ENCODE measurements at regions not wholly inside any gene's neighbourhood (a gene's known extent, or its start where the extent isn't known, plus 50 kb on each side); places are given as distances from the start of the nearest gene placed in this dataset.
"Not testable (repeated sequence)": the region's sequence is repeated elsewhere in the genome, so short reads cannot be mapped to it uniquely, and the experiment has no call there.

- DNase-seq, result not testable (repeated sequence)
These were observed 135.5 kb upstream of the PROKR2 start for GRCh38 chr20:5452286-5452685.

DNA sequence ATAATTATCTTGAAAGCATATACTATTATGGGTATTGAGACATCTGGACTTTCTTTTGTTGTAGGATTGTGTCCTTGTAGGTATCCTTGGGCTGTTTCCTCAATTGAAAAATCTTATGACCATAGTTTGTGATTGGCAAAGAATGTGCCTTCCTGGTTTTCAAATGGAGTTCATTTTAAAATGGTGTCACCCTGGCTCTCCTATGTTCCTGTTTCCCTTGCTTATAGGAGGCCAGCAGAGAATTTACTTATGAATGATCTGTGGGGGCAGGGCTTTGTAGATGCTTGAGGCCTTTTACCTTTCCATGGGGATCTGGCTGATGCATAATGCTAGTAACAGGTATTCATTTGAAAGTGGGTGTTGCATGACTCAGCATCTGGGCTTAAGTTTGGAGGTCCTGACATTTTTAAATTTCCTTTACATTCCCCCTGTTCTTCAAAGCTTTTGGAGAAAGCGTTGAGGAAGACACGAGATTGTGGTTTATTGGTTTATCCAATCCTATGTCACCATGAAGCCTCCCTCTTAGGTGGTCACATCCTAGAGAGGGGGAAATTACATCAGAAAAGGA is 135.0 kb upstream of the PROKR2 start:
- no peak for DNase-seq

GRCh38 chr20:5448449-5449118 is 131.8 kb upstream of the PROKR2 start:
- DNase-seq, result peak; percentile 64

DNA sequence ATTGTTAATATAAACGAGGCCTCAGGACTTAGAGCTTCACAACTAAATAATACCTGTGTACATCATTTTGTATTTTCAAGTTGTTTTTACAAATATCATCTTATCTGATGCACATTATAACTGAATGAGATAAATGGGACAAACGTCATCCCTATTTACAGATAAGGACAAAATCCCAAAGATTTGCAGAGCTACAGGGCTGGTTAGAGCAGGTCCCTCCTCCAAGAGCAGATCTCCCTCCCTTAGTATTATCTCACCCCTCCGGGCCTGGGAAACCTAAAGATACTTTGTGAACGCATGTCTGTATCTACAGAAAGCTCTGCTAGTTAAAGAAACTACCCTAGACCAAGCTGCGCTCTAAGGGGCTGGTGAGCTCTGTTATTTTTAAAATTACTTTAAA is 130.4 kb upstream of the PROKR2 start:
- DNase-seq, result no peak

DNA sequence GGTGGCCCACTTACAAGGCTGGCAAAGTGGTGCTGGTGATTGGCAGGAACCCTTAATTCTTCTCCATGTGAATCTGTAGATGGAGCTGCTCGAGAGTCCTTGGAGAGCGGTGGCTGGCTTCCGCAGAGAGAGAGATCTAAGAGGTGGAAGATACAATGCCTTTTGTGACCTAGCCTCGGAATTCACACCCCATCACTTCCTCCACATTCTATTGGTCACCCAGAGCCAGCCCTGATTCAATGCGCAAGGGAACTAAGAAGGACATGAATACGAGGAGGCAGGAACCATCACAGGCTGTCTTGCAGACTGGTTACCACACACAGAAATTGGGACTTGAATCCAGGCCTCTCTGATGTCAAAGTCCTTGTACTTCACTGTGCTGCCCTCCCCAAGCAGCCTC is 128.9 kb upstream of the PROKR2 start:
- no peak for DNase-seq

- no peak for DNase-seq
These were observed 125.3 kb upstream of the PROKR2 start for GRCh38 chr20:5442101-5442500.

DNA sequence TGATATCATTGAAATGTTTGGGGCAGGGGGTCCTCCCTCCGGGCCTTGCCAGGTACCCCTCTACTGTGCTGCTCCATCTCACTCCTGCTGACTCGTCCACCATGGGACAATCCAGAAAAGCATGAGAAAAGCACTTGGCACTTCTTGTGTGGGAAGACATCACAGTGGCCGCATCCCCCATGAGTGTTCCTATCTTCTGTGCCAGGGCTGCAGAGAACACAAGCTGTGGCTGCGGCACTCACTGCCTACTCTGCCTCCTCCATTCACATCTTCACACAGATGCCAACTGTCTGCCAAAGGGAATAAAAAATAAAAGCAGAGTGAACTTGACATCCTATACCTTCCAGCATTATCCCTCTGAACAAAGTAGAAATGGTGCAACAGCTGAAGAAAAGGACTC is 117.4 kb upstream of the PROKR2 start:
- no peak for DNase-seq

- DNase-seq, result no peak
These were observed 116.6 kb upstream of the PROKR2 start for GRCh38 chr20:5433352-5433751.

- DNase-seq, result no peak
These were observed 115.3 kb upstream of the PROKR2 start for GRCh38 chr20:5432030-5432429.

GRCh38 chr20:5430670-5431069 is 113.9 kb upstream of the PROKR2 start:
- DNase-seq, result no peak

GRCh38 chr20:5426026-5426425 is 109.3 kb upstream of the PROKR2 start:
- no peak for DNase-seq

- no peak for DNase-seq
These were observed 99.3 kb upstream of the PROKR2 start for GRCh38 chr20:5416086-5416485.

GRCh38 chr20:5413394-5413793 is 96.6 kb upstream of the PROKR2 start:
- DNase-seq, result no peak

GRCh38 chr20:5410470-5410869 is 93.7 kb upstream of the PROKR2 start:
- no peak for DNase-seq

- no peak for DNase-seq
These were observed 86.3 kb upstream of the PROKR2 start for GRCh38 chr20:5402903-5403531.

- DNase-seq, result no peak
These were observed 84.6 kb upstream of the PROKR2 start for GRCh38 chr20:5401277-5401875.

DNA sequence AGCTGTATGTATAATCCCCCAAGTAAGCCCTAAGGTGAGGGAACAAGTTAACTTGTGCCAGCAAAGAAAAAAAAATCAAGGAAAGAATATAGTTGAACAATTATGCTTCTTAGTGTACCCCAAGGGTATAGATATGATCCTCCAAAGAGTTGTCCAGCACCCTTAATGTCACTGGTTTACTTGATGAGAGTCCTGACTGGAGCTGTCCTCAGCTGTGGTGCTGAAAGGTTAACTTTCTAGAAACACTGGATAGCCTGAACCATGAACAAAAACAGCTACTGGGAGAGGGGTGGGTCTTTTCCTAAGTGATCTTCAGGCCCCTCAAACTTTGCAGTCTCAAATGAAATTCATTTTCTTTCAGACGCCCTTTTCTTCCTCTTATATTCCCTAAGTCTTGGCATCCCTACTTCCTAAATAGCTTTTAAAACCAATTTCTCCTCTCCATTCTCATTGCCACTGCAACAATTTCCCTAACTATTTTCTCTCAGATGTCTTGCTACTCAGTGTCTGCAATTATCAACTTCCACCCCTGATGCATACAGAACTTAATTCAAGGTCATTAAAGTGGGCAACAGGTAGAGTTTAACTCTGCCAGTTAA is 83.5 kb upstream of the PROKR2 start:
- no peak for DNase-seq

- no peak for DNase-seq
These were observed 80.6 kb upstream of the PROKR2 start for GRCh38 chr20:5397393-5397792.

- DNase-seq, result no peak
These were observed 79.4 kb upstream of the PROKR2 start for GRCh38 chr20:5395932-5396727.

GRCh38 chr20:5393218-5393870 is 76.6 kb upstream of the PROKR2 start:
- DNase-seq, result no peak

DNA sequence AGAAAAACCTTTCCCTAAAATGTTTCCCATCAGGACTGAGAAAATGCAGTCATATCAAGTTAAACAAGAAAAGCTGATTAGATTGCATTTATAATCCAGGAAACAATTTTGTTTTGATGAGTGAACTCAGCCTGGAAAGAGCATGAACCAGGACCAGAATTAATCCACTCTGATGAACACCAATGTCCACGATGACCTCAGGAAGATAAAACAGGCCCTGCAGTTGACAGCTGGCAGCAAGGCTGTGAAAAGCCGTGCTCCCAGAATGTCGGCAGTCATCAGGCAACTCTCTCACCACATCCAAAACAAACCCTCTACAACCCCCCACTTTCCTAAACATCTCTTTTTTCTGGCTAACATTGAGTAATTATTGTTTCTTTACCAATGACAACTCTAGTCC is 74.0 kb upstream of the PROKR2 start:
- no peak for DNase-seq

GRCh38 chr20:5386846-5387245 is 70.1 kb upstream of the PROKR2 start:
- DNase-seq, result not testable (repeated sequence)

All from stimulated activated CD4-positive, alpha-beta T cell treated with anti-CD3 and anti-CD28 coated beads, Interleukin-4, amount 100 ng/mL, for 24 hours (primary cell).